ENCODE measurements at regions not wholly inside any gene's neighbourhood (a gene's known extent, or its start where the extent isn't known, plus 50 kb on each side); places are given as distances from the start of the nearest gene placed in this dataset.

DNA sequence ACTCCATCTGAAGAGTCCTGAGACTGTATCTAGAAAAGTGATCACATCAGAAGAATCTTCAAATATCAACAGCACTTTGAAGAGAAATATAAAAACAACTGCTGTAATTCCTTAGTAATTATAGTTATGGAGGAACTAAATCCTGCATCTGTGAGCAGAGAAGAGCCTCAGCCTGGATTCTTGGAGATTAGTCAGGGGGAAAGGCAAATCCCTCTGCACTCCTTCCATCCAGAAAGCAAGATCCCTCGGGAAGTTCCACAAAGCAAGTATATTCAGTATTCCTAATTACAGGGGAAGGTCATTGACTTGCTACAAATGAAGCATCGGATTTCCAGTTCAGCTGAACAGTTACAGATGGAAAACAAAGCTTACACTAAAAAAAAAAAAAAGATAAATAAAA lies 256.6 kb upstream of the IPO5 start:
- TF ChIP-seq POLR2AphosphoS5 (IDR thresholded peaks at IDR 0.05; ENCODE audit: low read depth, low read length) = no peak
- TF ChIP-seq, protein P1, sequence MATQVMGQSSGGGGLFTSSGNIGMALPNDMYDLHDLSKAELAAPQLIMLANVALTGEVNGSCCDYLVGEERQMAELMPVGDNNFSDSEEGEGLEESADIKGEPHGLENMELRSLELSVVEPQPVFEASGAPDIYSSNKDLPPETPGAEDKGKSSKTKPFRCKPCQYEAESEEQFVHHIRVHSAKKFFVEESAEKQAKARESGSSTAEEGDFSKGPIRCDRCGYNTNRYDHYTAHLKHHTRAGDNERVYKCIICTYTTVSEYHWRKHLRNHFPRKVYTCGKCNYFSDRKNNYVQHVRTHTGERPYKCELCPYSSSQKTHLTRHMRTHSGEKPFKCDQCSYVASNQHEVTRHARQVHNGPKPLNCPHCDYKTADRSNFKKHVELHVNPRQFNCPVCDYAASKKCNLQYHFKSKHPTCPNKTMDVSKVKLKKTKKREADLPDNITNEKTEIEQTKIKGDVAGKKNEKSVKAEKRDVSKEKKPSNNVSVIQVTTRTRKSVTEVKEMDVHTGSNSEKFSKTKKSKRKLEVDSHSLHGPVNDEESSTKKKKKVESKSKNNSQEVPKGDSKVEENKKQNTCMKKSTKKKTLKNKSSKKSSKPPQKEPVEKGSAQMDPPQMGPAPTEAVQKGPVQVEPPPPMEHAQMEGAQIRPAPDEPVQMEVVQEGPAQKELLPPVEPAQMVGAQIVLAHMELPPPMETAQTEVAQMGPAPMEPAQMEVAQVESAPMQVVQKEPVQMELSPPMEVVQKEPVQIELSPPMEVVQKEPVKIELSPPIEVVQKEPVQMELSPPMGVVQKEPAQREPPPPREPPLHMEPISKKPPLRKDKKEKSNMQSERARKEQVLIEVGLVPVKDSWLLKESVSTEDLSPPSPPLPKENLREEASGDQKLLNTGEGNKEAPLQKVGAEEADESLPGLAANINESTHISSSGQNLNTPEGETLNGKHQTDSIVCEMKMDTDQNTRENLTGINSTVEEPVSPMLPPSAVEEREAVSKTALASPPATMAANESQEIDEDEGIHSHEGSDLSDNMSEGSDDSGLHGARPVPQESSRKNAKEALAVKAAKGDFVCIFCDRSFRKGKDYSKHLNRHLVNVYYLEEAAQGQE (IDR thresholded peaks at IDR 0.05; ENCODE audit: insufficient read depth in 1 of 2, low read depth in 2 of 2, low read length in 2 of 2) = no peak
- TF ChIP-seq TAF1 (IDR thresholded peaks at IDR 0.05; ENCODE audit: borderline replicate concordance, insufficient read depth, low read length) = no peak
- TF ChIP-seq FOXP2 (optimal IDR thresholded peaks at IDR 0.05; ENCODE audit: borderline replicate concordance, extremely low read depth, extremely low read length, insufficient read depth) = no peak

All from PFSK-1 (cell line).